IMR-90 (cell line): ENCODE measurements at regions not wholly inside any gene's neighbourhood (a gene's known extent, or its start where the extent isn't known, plus 50 kb on each side); places are given as distances from the start of the nearest gene placed in this dataset.

Experiments
- ATAC-seq: fragments of 200-7000 bp; cut with Tn5 transposase; 2 replicates; pipeline ENCODE4 v1.9.1; 2020; ENCODE audit warnings: low read depth, mild to moderate bottlenecking, moderate library complexity
- BruUV-seq: library from RNA; stranded (reverse); fragments of 400-500 nt; replicated peaks from 2 replicates; lab custom pipeline; 2021; lab: Mats Ljungman, UMichigan
- CTCF ChIA-PET: fragments of 300-600 bp; formaldehyde crosslinking; extraction: SDS; loops from one replicate; lab custom pipeline; 2021; ENCODE audit warnings: antibody characterized with exemption; lab: Yijun Ruan, JAX
- POLR2A ChIA-PET: fragments of 300-600 bp; sonication (Branson Sonifier 250); formaldehyde crosslinking; loops from one replicate; lab custom pipeline; 2022; ENCODE audit warnings: antibody characterized with exemption; ENCODE audit not compliant: unreplicated experiment; lab: Charles Lee
- DNase-seq: peaks from one replicate; pipeline ENCODE4 v3.0.0; 2013
- H2AFZ ChIP-seq: replicated peaks from 2 replicates; pipeline ENCODE3; 2013; ENCODE audit warnings: low read length, mild to moderate bottlenecking; ENCODE audit not compliant: poor library complexity
- H2AK5ac ChIP-seq: 2 replicates; pipeline ENCODE4 v1.6.1; 2013; ENCODE audit warnings: low read depth, low read length, inconsistent platforms
- H2AK9ac ChIP-seq: replicated peaks from 2 replicates; pipeline ENCODE3; 2013; ENCODE audit warnings: mild to moderate bottlenecking, low read depth, low read length, moderate library complexity; ENCODE audit not compliant: poor library complexity
- H2BK120ac ChIP-seq: 2 replicates; pipeline ENCODE4 v1.6.1; 2013; ENCODE audit warnings: low read depth, low read length, inconsistent platforms
- H2BK15ac ChIP-seq: 3 replicates; pipeline ENCODE4 v1.6.1; 2013; ENCODE audit warnings: low read depth, low read length, inconsistent platforms
- H2BK20ac ChIP-seq: 2 replicates; pipeline ENCODE4 v1.6.1; 2013; ENCODE audit warnings: low read depth, mild to moderate bottlenecking, inconsistent platforms, low read length, moderate library complexity
- H2BK5ac ChIP-seq: 2 replicates; pipeline ENCODE4 v1.6.1; 2013; ENCODE audit warnings: mild to moderate bottlenecking, low read depth, low read length, inconsistent platforms; ENCODE audit not compliant: poor library complexity, severe bottlenecking
- H3K14ac ChIP-seq: replicated peaks from 2 replicates; pipeline ENCODE4 v1.6.1; 2013; ENCODE audit warnings: low read depth, low read length, inconsistent platforms
- H3K18ac ChIP-seq: 2 replicates; pipeline ENCODE4 v1.6.1; 2013; ENCODE audit warnings: low read depth, low read length, control low read depth
- H3K23ac ChIP-seq: 2 replicates; pipeline ENCODE4 v1.6.1; 2013; ENCODE audit warnings: low read depth, low read length, inconsistent platforms
- H3K27ac ChIP-seq: 2 replicates; pipeline ENCODE4 v1.5.1; 2013; ENCODE audit warnings: mild to moderate bottlenecking, control low read depth, low read length; ENCODE audit not compliant: insufficient read depth
- H3K27me3 ChIP-seq: 2 replicates; pipeline ENCODE4 v1.6.1; 2013; ENCODE audit warnings: low read length; ENCODE audit not compliant: control insufficient read depth, insufficient read depth
- H3K36me3 ChIP-seq: 2 replicates; pipeline ENCODE4 v1.6.1; 2013; ENCODE audit warnings: low read length, mixed read lengths; ENCODE audit not compliant: control insufficient read depth, insufficient read depth
- H3K4ac ChIP-seq: 2 replicates; pipeline ENCODE4 v1.6.1; 2013; ENCODE audit warnings: low read depth, low read length, inconsistent platforms
- H3K4me1 ChIP-seq: 2 replicates; pipeline ENCODE4 v1.6.1; 2013; ENCODE audit warnings: low read length, mixed read lengths; ENCODE audit not compliant: control insufficient read depth, insufficient read depth
- H3K4me2 ChIP-seq: 2 replicates; pipeline ENCODE4 v1.6.1; 2013; ENCODE audit warnings: low read depth, mild to moderate bottlenecking, control low read depth, low read length, moderate library complexity
- H3K4me3 ChIP-seq: 2 replicates; pipeline ENCODE4 v1.5.1; 2013; ENCODE audit warnings: low read depth, mild to moderate bottlenecking, control low read depth, low read length, moderate library complexity; ENCODE audit not compliant: insufficient read depth
- H3K56ac ChIP-seq: 2 replicates; pipeline ENCODE4 v1.6.1; 2013; ENCODE audit warnings: low read length, inconsistent platforms; ENCODE audit not compliant: insufficient read depth; ENCODE audit errors: extremely low read depth
- H3K79me1 ChIP-seq, 2 experiments: 2 replicates each; pipeline ENCODE4 v1.6.1; 2013; ENCODE audit warnings: low read length in 2 of 2, inconsistent platforms in 1 of 2, low read depth in 1 of 2
- H3K9ac ChIP-seq: 2 replicates; pipeline ENCODE4 v1.6.1; 2013; ENCODE audit warnings: low read depth, low read length, control low read depth
- H3K9me1 ChIP-seq: 2 replicates; pipeline ENCODE4 v1.6.1; 2013; ENCODE audit warnings: low read length, inconsistent platforms; ENCODE audit not compliant: insufficient read depth
- H3K9me3 ChIP-seq: 2 replicates; pipeline ENCODE4 v1.6.1; 2013; ENCODE audit warnings: low read length; ENCODE audit not compliant: control insufficient read depth, insufficient read depth
- H4K20me1 ChIP-seq: 2 replicates; pipeline ENCODE4 v1.6.1; 2013; ENCODE audit warnings: low read length, inconsistent platforms; ENCODE audit not compliant: insufficient read depth
- H4K5ac ChIP-seq: 2 replicates; pipeline ENCODE4 v1.6.1; 2013; ENCODE audit warnings: mild to moderate bottlenecking, low read depth, low read length, control low read depth
- H4K8ac ChIP-seq, 2 experiments: 2 replicates each; pipeline ENCODE4 v1.6.1; 2013; ENCODE audit warnings: low read depth in 2 of 2, low read length in 2 of 2, control low read depth in 1 of 2, inconsistent platforms in 1 of 2
- H4K91ac ChIP-seq: 2 replicates; pipeline ENCODE4 v1.6.1; 2013; ENCODE audit warnings: low read depth, low read length, inconsistent platforms; ENCODE audit not compliant: insufficient read depth
- BHLHE40 ChIP-seq: fragments of 150-350 bp; IDR thresholded peaks from 2 replicates; pipeline ENCODE4 v1.6.1; 2016; ENCODE audit warnings: mild to moderate bottlenecking, low read depth, low read length
- CEBPB ChIP-seq: IDR thresholded peaks from 2 replicates; pipeline ENCODE4 v1.6.1; 2012; ENCODE audit warnings: low read depth, low read length, improper control_type of control experiment
- CHD1 ChIP-seq: IDR thresholded peaks from 2 replicates; pipeline ENCODE4 v1.6.1; 2012; ENCODE audit warnings: low read depth, low read length, improper control_type of control experiment
- CTCF ChIP-seq: conservative IDR thresholded peaks from 2 replicates; pipeline ENCODE4 v1.5.1; 2012; ENCODE audit warnings: mild to moderate bottlenecking, low read depth, low read length, improper control_type of control experiment
- ELK1 ChIP-seq: fragments of 150-350 bp; IDR thresholded peaks from 2 replicates; pipeline ENCODE4 v1.6.1; 2016; ENCODE audit warnings: low read depth, mild to moderate bottlenecking, low read length, moderate library complexity, borderline replicate concordance
- FOS ChIP-seq: fragments of 150-350 bp; IDR thresholded peaks from 2 replicates; pipeline ENCODE4 v1.6.1; 2016; ENCODE audit warnings: low read depth, low read length
- MAFK ChIP-seq: IDR thresholded peaks from 2 replicates; pipeline ENCODE4 v1.6.1; 2012; ENCODE audit warnings: low read depth, low read length, improper control_type of control experiment
- MAZ ChIP-seq: IDR thresholded peaks from 2 replicates; pipeline ENCODE4 v1.6.1; 2012; ENCODE audit warnings: low read depth, mild to moderate bottlenecking, low read length, improper control_type of control experiment, moderate library complexity, borderline replicate concordance
- MXI1 ChIP-seq: IDR thresholded peaks from 2 replicates; pipeline ENCODE4 v1.6.1; 2012; ENCODE audit warnings: low read depth, mild to moderate bottlenecking, low read length, moderate library complexity, borderline replicate concordance
- POLR2A ChIP-seq: IDR thresholded peaks from 2 replicates; pipeline ENCODE4 v1.6.1; 2012; ENCODE audit warnings: mild to moderate bottlenecking, low read depth, low read length
- RCOR1 ChIP-seq: IDR thresholded peaks from 2 replicates; pipeline ENCODE4 v1.6.1; 2012; ENCODE audit warnings: mild to moderate bottlenecking, low read length, improper control_type of control experiment; ENCODE audit not compliant: insufficient replicate concordance
- SMC3 ChIP-seq: fragments of 150-350 bp; IDR thresholded peaks from 2 replicates; pipeline ENCODE4 v1.6.1; 2016; ENCODE audit warnings: low read depth, mild to moderate bottlenecking, antibody characterized with exemption, low read length, moderate library complexity
- WGBS, 2 experiments: methylation state at CpG; one replicate each; pipeline versions ENCODE4 v1.1.5 to v1.1.7; 2013; ENCODE audit warnings: missing lambda C conversion rate in 2 of 2; ENCODE audit not compliant: insufficient read length in 1 of 2; ENCODE audit errors: extremely low coverage in 2 of 2; 5-methylcytosine and 5-hydroxymethylcytosine counted together
- dilution Hi-C: fragments of 300-500 bp; cut with HindIII; formaldehyde crosslinking; loops from one replicate; pipeline ENCODE4 v1.14.3; 2018; ENCODE audit warnings: low sequenced_read_pairs; ENCODE audit not compliant: unreplicated experiment
- in situ Hi-C: fragments of 300-500 bp; cut with MboI; formaldehyde crosslinking; loops from 3 replicates; pipeline ENCODE4 v1.14.3; 2019; ENCODE audit warnings: low sequenced_read_pairs, inconsistent platforms, mixed read lengths
- intact Hi-C: fragments of 100-400 bp; cut with micrococcal nuclease; formaldehyde crosslinking; loops from 2 replicates; pipeline ENCODE4 v1.10.0; 2022

- no peak overlapping the region for H2AK5ac ChIP-seq
- no peak overlapping the region for H2AK9ac ChIP-seq
- no peak overlapping the region for H3K18ac ChIP-seq
- H2BK15ac ChIP-seq: no peak overlapping the region
- no peak overlapping the region for H3K4ac ChIP-seq
- in situ Hi-C loops (no loop called here), dilution Hi-C loops (no loop called here), intact Hi-C loops (no loop called here)
- H3K4me3 ChIP-seq: no peak overlapping the region
- DNase-seq (no peak), ATAC-seq (no peak)
- H3K14ac ChIP-seq: no peak overlapping the region
- no peaks in the 10 kb centered on the region for H3K27me3 ChIP-seq
- H2AFZ ChIP-seq: no peak overlapping the region
- peaks cover 44% of the 10 kb centered on the region for H3K9me3 ChIP-seq
- no peaks in the 10 kb centered on the region for H4K20me1 ChIP-seq
- no peak overlapping the region for H4K91ac ChIP-seq
- no peak overlapping the region for H4K8ac ChIP-seq
- TF ChIP-seq CHD1 (no peak), MXI1 (no peak), MAZ (no peak), FOS (no peak), MAFK (no peak), ELK1 (no peak), CTCF (no peak), CEBPB (no peak), SMC3 (no peak), BHLHE40 (no peak), POLR2A (no peak), RCOR1 (no peak)
- no peak overlapping the region for H3K9ac ChIP-seq
- H3K27ac ChIP-seq: no peak overlapping the region
- no peaks in the 10 kb centered on the region for H3K9me1 ChIP-seq
- no peak overlapping the region for H2BK120ac ChIP-seq
- ChIA-PET CTCF (no interaction called here), POLR2A (no interaction called here)
- no peak overlapping the region for H2BK20ac ChIP-seq
- H3K36me3 ChIP-seq: no peaks in the 10 kb centered on the region
- no peak overlapping the region for H4K5ac ChIP-seq
- no peak overlapping the region for H3K56ac ChIP-seq
- no peak overlapping the region for H2BK5ac ChIP-seq
- no peaks in the 10 kb centered on the region for H3K4me1 ChIP-seq
- no peaks in the 10 kb centered on the region for H3K79me1 ChIP-seq
- no peak overlapping the region for H3K23ac ChIP-seq
- no peak overlapping the region for H3K4me2 ChIP-seq
- no TSS peak for BruUV-seq
- WGBS, 2 experiments: 33% methylated on average over 2 of the region's 7 CpGs; no CpG with 5 or more reads in 1 of the 2 experiments
These were observed 314.3 kb upstream of the IRX1 start for GRCh38 chr5:3281366-3281765.
